BJ (cell line): ENCODE measurements at regions not wholly inside any gene's neighbourhood (a gene's known extent, or its start where the extent isn't known, plus 50 kb on each side); places are given as distances from the start of the nearest gene placed in this dataset.

Experiments
- CTCF ChIA-PET: fragments of 350-600 bp; formaldehyde crosslinking; extraction: SDS; loops from one replicate; lab custom pipeline; 2021; ENCODE audit warnings: antibody characterized with exemption, inconsistent platforms; lab: Yijun Ruan, JAX
- POLR2A ChIA-PET: fragments of 300-600 bp; sonication (Branson Sonifier 250); formaldehyde crosslinking; extraction: SDS; loops from one replicate; lab custom pipeline; 2021; ENCODE audit warnings: antibody characterized with exemption; lab: Charles Lee
- DNase-seq: peaks from one replicate; pipeline ENCODE4 v3.0.0-alpha.2; 2011; ENCODE audit warnings: low read depth
- H3K27me3 ChIP-seq: 2 replicates; pipeline ENCODE4 v1.6.0; 2011; ENCODE audit warnings: low read length; ENCODE audit not compliant: control insufficient read depth, insufficient read depth
- H3K36me3 ChIP-seq: 2 replicates; pipeline ENCODE4 v1.5.1; 2011; ENCODE audit warnings: low read length; ENCODE audit not compliant: control insufficient read depth, insufficient read depth
- H3K4me3 ChIP-seq: 2 replicates; pipeline ENCODE4 v1.5.1; 2011; ENCODE audit warnings: low read depth, mild to moderate bottlenecking, control low read depth, low read length
- TF ChIP-seq, protein P1 (sequence below): IDR thresholded peaks from 2 replicates; pipeline ENCODE4 v1.5.1; 2011; ENCODE audit warnings: low read depth, mild to moderate bottlenecking, control low read depth, inconsistent platforms, low read length, moderate library complexity; ENCODE audit not compliant: insufficient read depth

DNA sequence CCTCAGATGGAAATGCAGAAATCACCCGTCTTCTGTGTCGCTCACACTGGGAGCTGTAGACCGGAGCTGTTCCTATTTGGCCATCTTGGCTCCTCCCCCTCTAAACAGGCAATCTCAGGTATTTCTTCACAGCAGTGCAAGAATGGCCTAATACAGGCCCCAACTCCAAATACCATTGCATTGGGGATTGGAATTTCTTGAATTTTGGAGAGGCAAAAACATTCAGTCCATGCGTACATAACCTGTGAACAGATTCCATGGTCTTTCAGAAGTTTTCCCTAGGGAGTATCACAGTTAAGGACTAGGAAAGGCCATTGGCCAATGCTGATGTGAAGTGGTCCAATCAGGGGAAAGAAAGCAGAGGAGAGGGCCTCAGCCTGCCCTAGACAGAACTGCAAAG, 128.2 kb upstream of the NOCT start:
- DNase-seq = no peak
- POLR2A ChIA-PET = no interaction called here
- CTCF ChIA-PET = no interaction called here
- Histone ChIP-seq H3K4me3 (no peak overlapping the region), H3K27me3 (no peaks in the 10 kb centered on the region; the same call in 1 of the 2 replicates), H3K36me3 (no peaks in the 10 kb centered on the region)
- TF ChIP-seq, protein P1, sequence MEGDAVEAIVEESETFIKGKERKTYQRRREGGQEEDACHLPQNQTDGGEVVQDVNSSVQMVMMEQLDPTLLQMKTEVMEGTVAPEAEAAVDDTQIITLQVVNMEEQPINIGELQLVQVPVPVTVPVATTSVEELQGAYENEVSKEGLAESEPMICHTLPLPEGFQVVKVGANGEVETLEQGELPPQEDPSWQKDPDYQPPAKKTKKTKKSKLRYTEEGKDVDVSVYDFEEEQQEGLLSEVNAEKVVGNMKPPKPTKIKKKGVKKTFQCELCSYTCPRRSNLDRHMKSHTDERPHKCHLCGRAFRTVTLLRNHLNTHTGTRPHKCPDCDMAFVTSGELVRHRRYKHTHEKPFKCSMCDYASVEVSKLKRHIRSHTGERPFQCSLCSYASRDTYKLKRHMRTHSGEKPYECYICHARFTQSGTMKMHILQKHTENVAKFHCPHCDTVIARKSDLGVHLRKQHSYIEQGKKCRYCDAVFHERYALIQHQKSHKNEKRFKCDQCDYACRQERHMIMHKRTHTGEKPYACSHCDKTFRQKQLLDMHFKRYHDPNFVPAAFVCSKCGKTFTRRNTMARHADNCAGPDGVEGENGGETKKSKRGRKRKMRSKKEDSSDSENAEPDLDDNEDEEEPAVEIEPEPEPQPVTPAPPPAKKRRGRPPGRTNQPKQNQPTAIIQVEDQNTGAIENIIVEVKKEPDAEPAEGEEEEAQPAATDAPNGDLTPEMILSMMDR = no peak

GRCh38 chr4:138879757-138880156, 135.8 kb upstream of the NOCT start:
- TF ChIP-seq, protein P1 = no peak
- POLR2A ChIA-PET = no interaction called here
- CTCF ChIA-PET = interaction anchor here (1.1 to 1.2 kb wide), 2 partner anchors 9 to 41 kb away, joined by 3 read pairs; no protein-coding TSS in a partner anchor
- Histone ChIP-seq H3K27me3 (peaks cover 2% of the 10 kb centered on the region), H3K36me3 (no peaks in the 10 kb centered on the region), H3K4me3 (no peak overlapping the region)
- no peak for DNase-seq

- TF ChIP-seq, protein P1 = no peak
- peak; percentile 82 for DNase-seq
- Histone ChIP-seq H3K27me3 (peaks cover 14% of the 10 kb centered on the region), H3K36me3 (no peaks in the 10 kb centered on the region), H3K4me3 (no peak overlapping the region)
- ChIA-PET CTCF (no interaction called here), POLR2A (no interaction called here)
Measured at GRCh38 chr4:138875891-138876608, 139.5 kb upstream of the NOCT start.

- ChIA-PET CTCF (interaction anchor here (0.6 to 2.5 kb wide), 25 partner anchors 8 to 1748 kb away, joined by 3 to 32 read pairs (median 4); no protein-coding TSS in a partner anchor), POLR2A (no interaction called here)
- DNase-seq = no peak
- H3K27me3 ChIP-seq = peaks cover 18% of the 10 kb centered on the region
- no peaks in the 10 kb centered on the region for H3K36me3 ChIP-seq
- TF ChIP-seq, protein P1 = no peak
- H3K4me3 ChIP-seq = no peak overlapping the region
Measured at GRCh38 chr4:138871555-138871875, 144.1 kb upstream of the NOCT start.

- no peak for DNase-seq
- Histone ChIP-seq H3K27me3 (peaks cover 18% of the 10 kb centered on the region), H3K36me3 (no peaks in the 10 kb centered on the region), H3K4me3 (no peak overlapping the region)
- ChIA-PET POLR2A (interaction anchor here (0.6 kb wide), 1 partner anchor 1339 kb away, joined by 3 read pairs; the partner anchor contains the start of gene PCDH18), CTCF (interaction anchor here (0.6 to 2.5 kb wide), 27 partner anchors 9 to 1747 kb away, joined by 3 to 32 read pairs (median 5); no protein-coding TSS in a partner anchor)
- TF ChIP-seq, protein P1 = peak; percentile 78
Measured at GRCh38 chr4:138870737-138871554, 144.6 kb upstream of the NOCT start.
